C4-2B (cell line): ENCODE measurements at regions not wholly inside any gene's neighbourhood (a gene's known extent, or its start where the extent isn't known, plus 50 kb on each side); places are given as distances from the start of the nearest gene placed in this dataset.

Experiments
- CTCF ChIP-seq: fragments of 450-650 bp; conservative IDR thresholded peaks from 2 replicates; pipeline ENCODE4 v1.5.1; 2017; ENCODE audit warnings: mild to moderate bottlenecking
- ZFX ChIP-seq: fragments of 450-650 bp; IDR thresholded peaks from 2 replicates; pipeline ENCODE4 v1.6.1; 2017

- TF ChIP-seq CTCF (no peak), ZFX (no peak)
Observed at GRCh38 chr22:48520207-48520606, 1307.5 kb downstream of the BRD1 start.
